ENCODE measurements at regions not wholly inside any gene's neighbourhood (a gene's known extent, or its start where the extent isn't known, plus 50 kb on each side); places are given as distances from the start of the nearest gene placed in this dataset.

DNA sequence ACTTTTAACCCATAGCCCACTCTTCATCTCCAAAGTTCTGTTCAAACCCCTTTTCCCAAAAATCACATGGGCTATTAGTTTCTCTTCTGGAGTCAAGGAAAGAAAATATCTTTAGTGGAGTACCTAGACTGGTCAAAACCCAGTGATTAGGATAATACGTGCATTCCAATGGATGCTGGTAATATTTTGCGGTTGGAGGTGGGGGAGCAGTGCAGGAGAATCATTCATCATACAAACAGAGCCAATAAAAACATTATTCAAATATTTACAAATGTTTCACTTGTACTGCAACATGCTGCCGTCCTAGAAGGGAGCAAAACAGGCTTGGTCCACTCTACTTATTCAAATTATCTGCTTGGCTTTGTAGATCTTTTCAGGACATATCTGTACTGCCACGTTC, 57.2 kb upstream of the RAB9B start:
- TF ChIP-seq EZH2 (IDR thresholded peaks at IDR 0.05; ENCODE audit: low read length, unreplicated experiment) (no peak), EZH2phosphoT487 (IDR thresholded peaks at IDR 0.05; ENCODE audit: borderline replicate concordance, low read length) (no peak), CTCF (conservative IDR thresholded peaks at IDR 0.05; ENCODE audit: low read depth, low read length) (no peak)
- no TSS peak for BruUV-seq (replicated peaks)
- Histone ChIP-seq H3K9me2 (replicated peaks; ENCODE audit: low read length) (no peaks in the 10 kb centered on the region), H3K27me3 (ENCODE audit: low read length) (no peaks in the 10 kb centered on the region), H3K4me2 (ENCODE audit: low read length) (peak overlapping the region; percentile 59), H2AFZ (ENCODE audit: low read length) (no peak overlapping the region), H3K4me3 (ENCODE audit: low read length) (no peak overlapping the region), H3K36me3 (ENCODE audit: low read depth, low read length) (no peaks in the 10 kb centered on the region), H3K9me3 (ENCODE audit: low read length) (no peaks in the 10 kb centered on the region), H3K27ac (ENCODE audit: low read length) (no peak overlapping the region), H3F3A (ENCODE audit: low read length, unreplicated experiment) (no peaks in the 10 kb centered on the region), H3K4me1 (ENCODE audit: insufficient read depth, low read length) (peaks cover 19% of the 10 kb centered on the region), H3K79me2 (ENCODE audit: low read length) (no peaks in the 10 kb centered on the region), H3K9ac (ENCODE audit: low read length) (no peak overlapping the region), H4K20me1 (ENCODE audit: low read length) (no peaks in the 10 kb centered on the region)
- ChIA-PET CTCF (no interaction called here), POLR2A (ENCODE audit: unreplicated experiment) (no interaction called here)
- ATAC-seq (peak; percentile 99), DNase-seq (peak; percentile 85)
- intact Hi-C loops (cut with micrococcal nuclease), result no loop called here

DNA sequence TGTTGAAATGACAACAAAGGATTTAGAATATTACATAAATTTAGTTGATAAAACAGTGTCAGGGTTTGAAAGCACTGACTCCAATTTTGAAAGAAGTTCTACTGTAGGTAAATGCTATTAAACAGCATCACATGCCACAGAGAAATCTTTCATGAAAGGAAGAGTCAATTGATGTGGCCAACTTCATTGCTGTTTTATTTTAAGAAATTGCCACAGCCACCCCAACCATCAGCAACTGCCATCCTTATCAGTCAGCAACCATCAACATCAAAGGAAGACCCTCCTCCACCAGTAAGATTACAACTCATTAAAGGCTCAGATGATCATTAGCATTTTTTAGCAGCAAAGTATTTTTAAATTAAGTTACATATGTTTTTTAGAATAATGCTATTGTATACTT, 54.6 kb upstream of the RAB9B start:
- no peak for DNase-seq
- TF ChIP-seq EZH2 (IDR thresholded peaks at IDR 0.05; ENCODE audit: low read length, unreplicated experiment) (no peak), EZH2phosphoT487 (IDR thresholded peaks at IDR 0.05; ENCODE audit: borderline replicate concordance, low read length) (no peak), CTCF (conservative IDR thresholded peaks at IDR 0.05; ENCODE audit: low read depth, low read length) (no peak)
- BruUV-seq (replicated peaks), result no TSS peak
- CTCF ChIA-PET, result no interaction called here
- intact Hi-C loops (cut with micrococcal nuclease), result no loop called here
- POLR2A ChIA-PET (ENCODE audit: unreplicated experiment), result no interaction called here
- Histone ChIP-seq H4K20me1 (ENCODE audit: low read length) (no peaks in the 10 kb centered on the region), H3K27ac (ENCODE audit: low read length) (no peak overlapping the region), H3K9me2 (replicated peaks; ENCODE audit: low read length) (no peaks in the 10 kb centered on the region), H3K79me2 (ENCODE audit: low read length) (no peaks in the 10 kb centered on the region), H3F3A (ENCODE audit: low read length, unreplicated experiment) (no peaks in the 10 kb centered on the region), H3K4me1 (ENCODE audit: insufficient read depth, low read length) (peaks cover 19% of the 10 kb centered on the region), H3K4me2 (ENCODE audit: low read length) (no peak overlapping the region), H3K4me3 (ENCODE audit: low read length) (no peak overlapping the region), H2AFZ (ENCODE audit: low read length) (no peak overlapping the region), H3K36me3 (ENCODE audit: low read depth, low read length) (no peaks in the 10 kb centered on the region), H3K27me3 (ENCODE audit: low read length) (no peaks in the 10 kb centered on the region), H3K9me3 (ENCODE audit: low read length) (no peaks in the 10 kb centered on the region), H3K9ac (ENCODE audit: low read length) (no peak overlapping the region)
- no peak for ATAC-seq

DNA sequence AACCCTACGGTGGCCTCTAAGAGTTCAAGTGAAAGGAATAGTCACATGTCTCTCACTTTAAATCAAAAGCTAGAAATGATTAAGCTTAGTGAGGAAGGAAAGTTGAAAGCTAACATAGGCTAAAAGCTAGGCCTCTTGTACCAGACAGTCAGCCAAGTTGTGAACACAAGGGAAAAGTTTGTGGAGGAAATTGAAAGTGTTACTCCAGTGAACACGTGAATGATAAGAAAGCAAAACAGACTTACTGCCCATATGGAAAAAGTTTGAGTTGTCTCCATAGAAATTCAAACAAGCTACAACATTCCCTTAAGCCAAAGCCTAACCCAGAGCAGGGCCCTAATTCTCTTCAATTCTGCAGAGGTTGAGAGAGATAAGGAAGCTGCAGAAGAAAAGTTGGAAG, 51.5 kb upstream of the RAB9B start:
- BruUV-seq (replicated peaks), result no TSS peak
- CTCF ChIA-PET, result no interaction called here
- H3F3A ChIP-seq (ENCODE audit: low read length, unreplicated experiment), result no peaks in the 10 kb centered on the region
- no peak overlapping the region for H3K27ac ChIP-seq (ENCODE audit: low read length)
- no peak overlapping the region for H2AFZ ChIP-seq (ENCODE audit: low read length)
- H3K4me2 ChIP-seq (ENCODE audit: low read length), result no peak overlapping the region
- no peak overlapping the region for H3K4me3 ChIP-seq (ENCODE audit: low read length)
- no peaks in the 10 kb centered on the region for H3K79me2 ChIP-seq (ENCODE audit: low read length)
- no peaks in the 10 kb centered on the region for H3K9me3 ChIP-seq (ENCODE audit: low read length)
- peaks cover 18% of the 10 kb centered on the region for H3K4me1 ChIP-seq (ENCODE audit: insufficient read depth, low read length)
- intact Hi-C loops (cut with micrococcal nuclease), result no loop called here
- POLR2A ChIA-PET (ENCODE audit: unreplicated experiment), result no interaction called here
- H3K36me3 ChIP-seq (ENCODE audit: low read depth, low read length), result no peaks in the 10 kb centered on the region
- ATAC-seq, result no peak
- H3K27me3 ChIP-seq (ENCODE audit: low read length), result no peaks in the 10 kb centered on the region
- no peaks in the 10 kb centered on the region for H3K9me2 ChIP-seq (replicated peaks; ENCODE audit: low read length)
- H3K9ac ChIP-seq (ENCODE audit: low read length), result no peak overlapping the region
- no peaks in the 10 kb centered on the region for H4K20me1 ChIP-seq (ENCODE audit: low read length)
- no peak for DNase-seq
- TF ChIP-seq EZH2phosphoT487 (IDR thresholded peaks at IDR 0.05; ENCODE audit: borderline replicate concordance, low read length), result no peak
- no peak for TF ChIP-seq CTCF (conservative IDR thresholded peaks at IDR 0.05; ENCODE audit: low read depth, low read length)
- no peak for TF ChIP-seq EZH2 (IDR thresholded peaks at IDR 0.05; ENCODE audit: low read length, unreplicated experiment)

Measured in PC-3 (cell line).